Forelimb muscle (tissue), 1 donor: ENCODE measurements at regions not wholly inside any gene's neighbourhood (a gene's known extent, or its start where the extent isn't known, plus 50 kb on each side); places are given as distances from the start of the nearest gene placed in this dataset.

ENCODE experiments used
- DNase-seq: peaks from one replicate; pipeline ENCODE4 v3.0.0-alpha.2; 2013; ENCODE audit warnings: low read depth

GRCh38 chr1:209398313-209398991 lies 185.1 kb upstream of the CAMK1G start:
- DNase-seq = no peak

GRCh38 chr1:209399800-209400199 lies 183.7 kb upstream of the CAMK1G start:
- no peak for DNase-seq

- DNase-seq = no peak
Measured at GRCh38 chr1:209400351-209401220, 182.9 kb upstream of the CAMK1G start.

- no peak for DNase-seq
Measured at GRCh38 chr1:209402697-209403096, 180.8 kb upstream of the CAMK1G start.

- no peak for DNase-seq
Measured at GRCh38 chr1:209403921-209404320, 179.6 kb upstream of the CAMK1G start.

GRCh38 chr1:209404577-209404976 lies 178.9 kb upstream of the CAMK1G start:
- DNase-seq = no peak

- no peak for DNase-seq
Measured at GRCh38 chr1:209405183-209405814, 178.2 kb upstream of the CAMK1G start.

- no peak for DNase-seq
Measured at GRCh38 chr1:209406168-209406567, 177.3 kb upstream of the CAMK1G start.

GRCh38 chr1:209406595-209406994 lies 176.9 kb upstream of the CAMK1G start:
- DNase-seq = no peak

GRCh38 chr1:209409780-209410179 lies 173.7 kb upstream of the CAMK1G start:
- DNase-seq = no peak

- peak; percentile 72 for DNase-seq
Measured at GRCh38 chr1:209411491-209411929, 172.0 kb upstream of the CAMK1G start.

GRCh38 chr1:209412036-209412435 lies 171.5 kb upstream of the CAMK1G start:
- DNase-seq = no peak

GRCh38 chr1:209412566-209412965 lies 170.9 kb upstream of the CAMK1G start:
- DNase-seq = no peak

GRCh38 chr1:209413062-209413461 lies 170.5 kb upstream of the CAMK1G start:
- no peak for DNase-seq

- no peak for DNase-seq
Measured at GRCh38 chr1:209414803-209415329, 168.6 kb upstream of the CAMK1G start.

GRCh38 chr1:209416039-209416438 lies 167.5 kb upstream of the CAMK1G start:
- no peak for DNase-seq

GRCh38 chr1:209416716-209417115 lies 166.8 kb upstream of the CAMK1G start:
- no peak for DNase-seq

GRCh38 chr1:209417761-209418160 lies 165.8 kb upstream of the CAMK1G start:
- DNase-seq = no peak

GRCh38 chr1:209420276-209420675 lies 163.2 kb upstream of the CAMK1G start:
- DNase-seq = no peak

GRCh38 chr1:209421186-209421585 lies 162.3 kb upstream of the CAMK1G start:
- DNase-seq = no peak

- no peak for DNase-seq
Measured at GRCh38 chr1:209421978-209422680, 161.4 kb upstream of the CAMK1G start.

- no peak for DNase-seq
Measured at GRCh38 chr1:209425959-209426358, 157.6 kb upstream of the CAMK1G start.
